8988T (cell line): ENCODE measurements at regions not wholly inside any gene's neighbourhood (a gene's known extent, or its start where the extent isn't known, plus 50 kb on each side); places are given as distances from the start of the nearest gene placed in this dataset.
"Not testable (repeated sequence)": the region's sequence is repeated elsewhere in the genome, so short reads cannot be mapped to it uniquely, and the experiment has no call there.

Experiments
- DNase-seq: peaks from one replicate; pipeline ENCODE4 v3.0.0; 2011

DNA sequence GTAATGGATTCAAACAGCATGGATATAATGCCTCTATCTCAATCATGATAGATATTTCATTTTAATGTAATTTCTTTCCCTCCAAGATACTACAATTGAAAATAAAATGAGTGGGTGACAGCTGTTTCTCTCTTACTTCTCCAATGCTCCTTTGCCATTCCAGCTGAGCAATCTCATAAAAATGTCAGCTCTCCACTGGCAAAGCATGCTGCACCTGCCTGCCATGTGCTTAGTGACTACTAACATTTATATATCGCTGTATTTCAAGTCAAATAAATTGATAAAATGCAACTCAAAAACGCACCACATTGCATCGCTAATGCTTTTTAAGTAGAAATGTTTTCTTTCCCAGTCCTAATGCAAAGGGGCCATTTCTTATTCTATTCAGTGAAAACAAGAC lies 1093.9 kb downstream of the CBLN2 start:
- DNase-seq: no peak

DNA sequence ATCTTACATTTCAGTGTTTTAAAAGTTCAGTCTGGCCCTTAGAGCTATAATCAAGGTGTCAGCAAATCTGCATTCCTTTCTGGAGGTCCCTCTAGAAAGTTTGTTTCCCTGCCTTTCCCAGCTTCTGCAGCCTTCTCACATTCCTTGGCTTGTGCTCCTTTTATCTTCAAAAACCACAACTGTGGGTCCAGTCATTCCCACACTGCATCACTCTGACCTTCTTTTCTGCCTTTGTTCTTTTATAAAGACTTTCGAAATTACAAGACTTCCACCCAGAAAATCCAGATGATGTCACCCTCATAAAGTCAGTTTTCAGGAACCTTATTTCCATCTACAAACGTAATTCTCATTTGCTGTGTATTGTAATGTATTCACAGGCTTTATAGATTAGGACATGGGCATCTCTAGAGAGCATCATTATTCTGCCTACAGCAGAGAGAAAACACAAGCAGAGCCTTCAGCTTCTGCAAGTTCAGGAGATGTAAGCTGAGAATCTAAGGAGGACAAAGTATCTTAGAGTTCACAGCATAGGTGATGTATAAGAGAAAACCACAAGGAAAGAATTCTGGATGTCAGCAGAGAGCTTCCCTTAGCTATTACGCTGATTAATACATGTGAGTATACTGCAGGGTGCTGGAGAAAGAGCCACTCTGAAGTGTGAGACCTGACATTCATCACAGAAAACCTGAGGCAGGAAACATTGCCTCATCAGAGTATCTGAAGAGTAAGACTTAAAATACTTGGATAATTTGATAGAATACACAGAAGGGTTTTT lies 1100.2 kb downstream of the CBLN2 start:
- DNase-seq: no peak

DNA sequence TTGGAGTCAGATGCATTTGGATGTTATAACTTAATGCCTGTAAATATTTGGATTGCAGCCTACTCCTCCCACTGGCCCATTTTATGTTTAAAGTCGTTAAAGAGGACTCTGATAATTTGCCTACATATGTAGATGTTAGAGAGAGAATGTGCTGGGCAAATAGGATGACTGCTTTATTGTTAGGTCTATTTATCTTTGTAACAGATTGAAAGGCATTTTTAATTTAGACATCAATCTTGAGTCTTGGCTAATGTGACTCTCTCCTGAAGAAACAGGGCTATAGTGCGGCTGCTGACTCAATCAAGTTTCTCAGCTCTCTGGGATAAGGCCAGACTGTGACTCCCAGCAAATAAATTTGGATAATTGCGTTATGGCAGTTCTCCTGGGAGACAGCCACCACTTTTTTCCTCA lies 1101.4 kb downstream of the CBLN2 start:
- no peak for DNase-seq

DNA sequence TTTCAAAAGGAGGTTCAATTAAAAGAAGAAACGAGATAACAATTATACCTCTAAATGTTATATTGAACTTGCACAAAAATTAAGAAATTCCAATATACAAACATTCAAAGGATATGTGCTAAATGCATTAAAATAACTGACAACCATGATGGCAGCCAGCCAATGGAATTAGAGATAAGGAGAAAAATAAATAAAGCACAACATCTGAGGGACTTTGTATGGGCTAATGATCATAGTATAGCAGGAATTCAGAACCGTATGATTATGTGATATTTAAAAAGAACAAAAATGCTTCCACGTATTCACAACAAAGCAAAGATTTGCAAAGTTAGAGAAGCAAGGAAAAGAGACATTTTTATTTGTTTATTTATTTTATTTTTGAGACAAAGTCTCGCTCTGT lies 1103.0 kb downstream of the CBLN2 start:
- DNase-seq: no peak

DNA sequence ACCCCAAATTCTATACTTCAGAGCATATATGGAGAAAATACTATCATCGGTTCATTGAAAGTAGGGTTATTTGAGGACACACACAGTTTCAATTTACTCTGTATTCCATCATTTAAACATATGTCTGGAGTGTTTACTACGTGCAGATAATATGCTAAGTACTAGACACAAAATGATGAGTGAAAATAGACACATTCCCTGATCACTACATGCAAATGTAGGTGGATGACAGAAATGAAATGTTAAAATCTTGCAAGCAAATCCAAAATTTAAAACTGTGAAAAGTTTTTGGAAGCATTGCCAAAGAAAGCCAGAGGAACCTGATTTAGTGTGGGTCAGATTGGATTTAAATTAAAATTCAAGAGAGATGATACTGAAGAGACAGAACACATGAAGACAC lies 1106.6 kb downstream of the CBLN2 start:
- no peak for DNase-seq

DNA sequence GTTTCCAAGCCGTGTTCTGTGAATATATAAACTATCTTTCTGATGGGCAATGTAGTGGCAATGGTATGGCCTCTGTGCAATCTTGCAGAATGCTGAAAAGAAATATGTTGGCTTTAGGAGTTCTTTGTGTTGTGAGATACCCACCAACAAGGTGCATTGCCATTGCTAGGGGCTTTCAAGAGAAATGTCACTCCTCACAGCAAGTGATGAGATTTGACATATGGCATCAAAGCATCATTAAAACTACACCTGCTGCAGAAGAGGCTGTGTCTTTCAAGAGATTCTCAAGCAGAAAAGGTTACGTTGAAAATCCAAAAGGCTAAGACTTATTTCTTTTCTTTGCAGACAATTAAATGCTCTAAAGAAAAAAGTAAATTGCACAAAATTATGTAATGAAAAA lies 1110.8 kb downstream of the CBLN2 start:
- no peak for DNase-seq

DNA sequence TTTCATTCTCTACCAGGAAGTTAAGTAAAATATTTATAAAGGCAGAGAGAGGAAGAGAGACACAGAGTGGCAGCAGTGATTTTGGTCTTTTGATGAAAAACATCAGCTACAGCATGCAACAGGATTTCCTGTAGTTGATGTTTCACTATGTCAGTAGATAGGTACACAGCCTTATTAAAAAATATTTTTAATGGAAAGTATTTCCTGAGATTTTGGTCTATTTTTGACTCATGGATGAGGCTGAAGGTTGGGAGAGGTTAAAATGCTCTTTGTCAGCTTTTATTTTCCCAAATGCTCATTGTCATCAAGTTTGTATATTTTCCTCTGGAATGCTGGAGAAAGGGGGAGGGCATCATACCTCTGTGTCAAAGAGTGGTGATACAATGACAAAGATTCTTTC lies 1112.5 kb downstream of the CBLN2 start:
- no peak for DNase-seq

DNA sequence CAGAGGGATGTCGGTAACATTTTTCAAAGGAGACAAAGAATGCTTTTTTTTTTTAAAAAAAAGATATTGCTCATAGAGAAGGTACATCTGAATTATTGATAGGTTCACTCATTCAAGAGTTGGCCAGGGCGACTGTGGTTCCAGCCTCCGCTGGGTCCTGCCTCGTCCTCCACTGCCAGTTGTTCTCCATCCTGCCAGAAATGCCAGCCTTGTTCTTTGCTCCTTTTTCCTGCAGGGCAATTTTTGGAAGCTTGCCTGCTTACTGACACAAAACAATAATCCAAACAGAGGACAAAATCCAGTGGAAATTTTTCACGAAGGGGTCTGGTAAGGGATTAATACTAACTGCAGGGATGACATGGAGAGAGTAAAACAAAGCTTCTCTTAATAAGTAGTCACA lies 1113.0 kb downstream of the CBLN2 start:
- no peak for DNase-seq

DNA sequence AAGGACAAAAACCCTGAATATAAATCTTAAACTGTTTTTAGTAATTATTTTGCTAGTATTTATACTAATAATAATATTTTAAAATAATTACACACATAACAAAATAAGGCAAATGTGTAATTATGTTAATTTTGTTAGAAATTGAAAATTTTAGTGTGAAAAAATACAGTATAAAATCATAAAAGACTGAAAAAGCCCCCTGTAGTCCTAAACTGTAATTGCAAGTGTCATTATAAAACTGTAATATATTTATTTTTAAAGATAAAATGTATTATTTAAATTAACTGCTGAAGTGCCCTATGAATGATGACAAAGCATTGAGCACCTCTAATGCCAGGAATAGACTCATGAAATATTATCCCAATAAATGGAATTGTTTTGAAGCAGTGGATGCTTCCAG lies 1117.7 kb downstream of the CBLN2 start:
- DNase-seq: no peak

DNA sequence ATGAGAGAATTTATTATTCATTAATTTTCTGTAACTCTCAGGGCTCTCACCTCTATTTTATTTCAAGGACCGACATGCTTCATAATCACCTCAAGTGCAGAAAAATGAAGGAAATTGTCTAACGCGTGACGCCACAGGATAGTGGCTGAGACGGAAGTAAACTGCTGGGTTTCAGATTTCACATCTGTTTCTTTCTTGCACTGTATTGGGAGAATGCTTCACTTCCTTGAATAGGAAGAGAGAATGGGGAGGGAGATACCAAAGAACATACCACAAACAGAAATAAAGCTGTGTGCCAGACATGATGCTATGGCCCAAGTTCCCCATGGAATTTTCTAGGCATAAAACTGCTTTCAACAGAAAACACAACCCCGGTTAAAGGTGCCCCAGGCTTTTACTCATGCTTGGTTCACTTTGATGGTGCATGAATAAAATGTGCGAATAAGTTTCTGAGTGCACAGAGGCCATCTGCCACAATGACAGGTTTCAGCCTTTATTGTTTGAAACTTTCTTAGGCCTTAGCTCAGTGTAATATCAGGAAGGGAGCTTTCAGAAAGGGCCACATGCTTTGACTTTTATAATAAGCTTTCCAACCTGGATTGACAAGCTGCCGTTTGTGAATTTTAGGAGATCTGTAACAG lies 1116.4 kb downstream of the SOCS6 start:
- no peak for DNase-seq

DNA sequence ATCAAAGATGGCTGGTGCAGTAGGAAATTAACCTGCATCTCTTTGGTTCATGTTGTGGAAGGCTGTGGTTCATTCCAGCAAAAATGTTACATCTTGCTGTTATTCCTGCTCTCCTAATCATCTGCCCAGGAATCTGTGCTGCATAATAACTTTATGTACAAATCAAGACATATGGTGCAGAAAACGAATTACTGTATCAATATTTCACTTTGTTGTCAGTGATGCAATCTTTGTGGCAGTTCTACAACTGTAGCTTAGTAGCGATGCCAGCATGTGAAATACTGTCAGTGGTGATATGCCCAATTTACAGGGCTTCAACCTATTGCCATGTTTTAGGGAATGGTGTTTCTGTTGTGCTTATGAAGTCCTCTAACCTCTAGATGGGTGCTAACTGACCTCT lies 1114.7 kb downstream of the SOCS6 start:
- no peak for DNase-seq

DNA sequence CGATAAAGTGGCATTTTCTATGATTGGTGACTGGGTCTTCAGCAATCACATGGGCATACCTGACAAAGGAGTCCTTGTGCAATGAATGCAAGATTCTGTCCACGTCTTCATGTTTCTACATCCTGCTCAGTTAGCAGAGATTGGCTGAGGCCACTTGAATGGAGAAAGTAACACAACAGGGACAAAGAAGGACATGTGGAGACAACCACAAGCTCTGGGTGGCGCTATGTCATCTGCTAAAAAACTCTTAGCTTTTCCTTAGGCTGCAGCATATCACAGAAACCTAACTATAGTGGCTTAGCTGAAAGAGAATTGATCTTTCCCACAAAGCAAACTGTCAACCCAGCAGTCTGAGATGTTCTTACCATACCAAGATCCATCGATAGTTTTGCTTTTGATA lies 1109.7 kb downstream of the SOCS6 start:
- DNase-seq: no peak

DNA sequence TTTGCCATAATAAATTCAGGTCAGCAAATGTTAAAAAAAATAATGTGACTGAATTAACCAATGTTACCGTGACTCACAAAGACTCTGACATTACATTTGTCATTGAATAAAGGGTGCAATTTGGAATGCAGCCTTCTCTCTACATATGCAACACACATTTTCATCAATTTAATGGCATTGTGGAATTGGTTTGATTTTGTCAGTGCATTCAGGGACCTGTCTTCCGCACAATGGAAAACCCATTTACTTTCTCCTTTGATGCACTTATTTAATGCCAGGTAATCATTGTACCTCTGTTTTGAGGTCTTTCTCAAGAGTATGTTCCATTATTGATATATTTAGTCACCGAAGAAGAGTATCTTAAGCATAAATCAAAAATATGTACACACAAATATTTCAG lies 1099.3 kb downstream of the SOCS6 start:
- DNase-seq: no peak

DNA sequence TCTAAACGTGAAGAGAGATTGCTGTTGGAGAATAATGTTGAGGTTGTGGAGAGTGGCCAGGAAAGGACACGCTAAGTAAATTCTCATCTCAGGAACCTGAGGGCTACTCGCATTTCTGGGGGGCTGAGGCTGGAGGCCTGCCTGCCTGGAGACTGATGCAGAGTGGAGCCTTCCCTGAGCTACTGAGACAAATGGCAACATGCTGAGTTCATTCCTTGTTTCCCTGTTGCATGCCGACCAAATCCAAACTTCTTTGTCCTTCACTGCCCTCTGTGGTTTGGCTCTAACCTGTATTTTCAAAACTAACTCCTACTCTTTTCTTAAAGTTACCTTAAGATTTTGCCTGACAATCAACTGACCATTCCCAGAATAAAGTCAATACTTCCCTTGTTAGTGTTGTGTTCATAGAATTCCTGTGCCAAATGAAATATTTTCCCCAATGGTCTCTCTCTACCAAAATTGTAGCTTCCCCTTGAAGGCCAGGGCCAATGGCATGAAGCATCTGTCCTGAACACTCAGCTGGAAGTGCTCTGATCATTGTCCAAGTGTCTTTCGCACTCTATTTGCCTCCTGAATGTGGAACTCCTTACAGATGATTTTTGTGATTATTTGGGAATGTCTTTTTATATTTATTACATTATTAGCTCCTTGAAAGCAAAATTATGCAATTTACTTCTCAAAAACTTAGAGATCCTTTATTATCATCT lies 1085.6 kb downstream of the SOCS6 start:
- DNase-seq: no peak

DNA sequence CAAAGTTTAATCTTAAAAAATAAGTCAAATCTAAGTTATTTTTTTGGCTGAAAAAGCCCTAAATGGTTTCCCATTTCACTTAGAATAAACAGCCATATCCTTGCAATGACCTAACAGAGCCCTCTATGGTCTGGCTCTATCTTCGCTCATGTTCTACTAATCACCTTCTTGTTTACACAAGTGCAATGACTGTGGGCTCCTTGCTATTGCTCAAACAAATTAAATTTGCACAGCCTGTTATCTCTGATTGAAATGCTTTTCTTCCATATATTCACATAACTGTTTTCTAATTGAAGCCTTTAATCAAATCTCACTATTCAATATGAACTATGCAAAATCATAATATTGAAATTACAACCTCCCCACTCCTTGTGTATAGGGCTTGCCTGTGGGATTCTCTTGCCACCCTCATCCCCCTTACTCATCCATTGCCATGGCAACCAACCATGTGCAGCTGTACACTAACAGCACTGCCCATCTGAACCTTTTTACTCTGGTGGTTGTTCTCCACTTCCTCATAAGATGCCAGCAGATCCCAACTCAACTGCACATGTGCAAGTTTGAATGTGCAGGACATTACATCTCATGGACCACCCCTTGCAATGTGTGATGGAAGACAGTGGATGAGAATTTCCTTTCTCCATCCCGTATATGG lies 1083.2 kb downstream of the SOCS6 start:
- DNase-seq: no peak

DNA sequence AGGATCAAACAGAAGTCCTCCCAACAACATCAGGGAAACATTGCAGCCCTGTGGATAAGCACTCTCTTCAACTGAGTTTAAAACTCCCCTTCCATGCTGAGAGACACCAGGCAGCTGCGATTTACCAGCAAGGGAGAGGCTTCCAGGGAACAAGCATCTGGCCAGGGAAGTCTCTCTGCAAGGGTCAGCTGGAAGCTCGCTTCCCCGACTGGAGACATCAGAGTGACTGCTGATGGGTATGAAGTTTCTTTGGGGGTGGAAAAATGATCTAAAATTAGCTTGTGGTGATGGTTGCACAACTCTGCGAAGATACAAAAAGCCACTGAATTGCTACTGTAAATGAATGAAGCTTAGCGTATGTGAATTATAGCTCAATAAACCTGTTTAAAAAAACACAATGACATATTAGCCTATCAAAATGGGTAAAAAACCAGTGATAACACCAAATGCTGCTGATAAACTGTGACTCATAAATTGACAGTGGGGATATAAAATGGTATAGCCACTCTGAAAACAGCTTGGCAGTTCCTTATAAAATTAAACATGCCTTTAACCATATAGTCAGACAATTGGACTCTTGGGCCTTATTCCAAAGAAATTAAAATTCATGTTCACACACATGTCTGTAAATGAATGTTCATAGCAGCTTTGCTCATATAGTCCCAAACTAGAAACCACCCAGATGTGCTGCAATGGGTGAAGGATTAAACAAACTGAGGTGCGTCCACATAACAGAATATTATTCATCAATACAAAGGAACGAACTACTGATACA lies 1082.0 kb downstream of the SOCS6 start:
- no peak for DNase-seq

DNA sequence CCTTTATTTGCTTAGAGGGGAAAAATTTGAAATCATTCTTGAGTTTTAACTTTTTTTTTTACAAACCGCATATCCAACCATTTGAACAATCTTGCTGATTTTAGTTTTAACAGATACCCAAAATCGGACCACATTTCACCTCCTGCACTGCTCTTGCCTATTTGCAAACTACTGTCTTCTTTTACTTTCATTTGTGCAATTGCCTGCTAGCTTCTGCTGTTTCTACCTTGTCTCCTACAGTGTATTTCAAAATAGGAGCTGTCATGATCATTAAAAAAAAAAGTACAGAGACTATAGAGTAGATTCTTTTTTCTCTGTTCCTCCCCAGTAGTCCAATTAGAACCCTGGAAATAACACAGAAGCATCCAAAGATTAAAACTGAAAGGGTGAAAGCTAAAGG lies 1081.2 kb downstream of the SOCS6 start:
- no peak for DNase-seq

DNA sequence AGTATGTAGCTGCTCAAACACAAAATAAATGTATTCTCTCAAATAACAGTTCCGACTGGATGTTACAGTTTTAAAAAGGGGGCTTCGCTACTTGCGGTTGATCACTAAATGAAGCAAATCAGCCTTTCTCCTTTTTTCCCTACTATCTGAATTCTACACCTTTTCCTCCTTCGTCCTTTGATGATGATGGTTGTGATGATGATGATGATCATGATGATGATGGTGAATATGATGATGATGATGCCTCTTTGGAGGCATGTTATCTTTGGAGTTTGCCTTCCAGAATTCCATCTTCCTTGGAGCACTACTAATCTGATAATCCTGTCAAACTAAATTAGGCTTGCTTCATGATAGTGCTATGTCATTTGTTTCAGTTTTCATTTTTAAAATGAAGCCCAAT lies 1073.3 kb downstream of the SOCS6 start:
- DNase-seq: no peak

DNA sequence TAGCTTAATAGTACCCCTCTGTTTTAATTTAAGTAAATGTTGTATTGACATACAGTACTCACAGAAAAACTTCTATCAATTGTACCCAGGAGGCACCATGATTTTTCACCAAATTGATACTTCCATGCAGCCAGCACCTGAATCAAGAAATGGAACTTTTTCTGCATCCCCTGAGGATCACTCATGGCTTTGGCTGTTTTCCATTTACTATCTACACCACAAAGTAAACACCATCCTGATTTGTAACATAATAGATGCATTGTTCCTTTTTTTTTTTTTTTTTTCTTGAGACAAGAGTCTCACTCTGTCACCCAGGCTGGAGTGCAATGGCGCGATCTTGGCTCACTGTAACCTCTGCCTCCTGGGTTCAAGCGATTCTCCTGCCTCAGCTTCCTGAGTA lies 1066.8 kb downstream of the SOCS6 start:
- not testable (repeated sequence) for DNase-seq

DNA sequence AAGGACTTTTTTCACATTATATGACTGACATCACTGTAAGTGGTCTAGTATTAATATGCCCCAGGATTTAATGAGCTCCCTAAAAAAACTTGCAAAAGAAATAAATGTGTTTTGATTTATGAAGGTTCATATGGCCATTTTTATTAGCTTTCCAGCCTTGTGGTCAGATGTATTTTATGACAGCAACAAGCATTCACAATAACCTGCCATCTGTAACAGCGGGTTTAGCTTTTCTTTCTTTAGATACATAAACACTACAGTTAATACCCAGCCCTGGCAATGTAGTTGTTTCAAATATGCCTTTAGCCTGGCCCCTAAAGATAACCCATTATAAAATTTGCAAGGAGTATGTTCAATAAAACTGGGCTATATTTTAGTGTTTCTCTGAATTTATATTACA lies 1063.8 kb downstream of the SOCS6 start:
- no peak for DNase-seq

DNA sequence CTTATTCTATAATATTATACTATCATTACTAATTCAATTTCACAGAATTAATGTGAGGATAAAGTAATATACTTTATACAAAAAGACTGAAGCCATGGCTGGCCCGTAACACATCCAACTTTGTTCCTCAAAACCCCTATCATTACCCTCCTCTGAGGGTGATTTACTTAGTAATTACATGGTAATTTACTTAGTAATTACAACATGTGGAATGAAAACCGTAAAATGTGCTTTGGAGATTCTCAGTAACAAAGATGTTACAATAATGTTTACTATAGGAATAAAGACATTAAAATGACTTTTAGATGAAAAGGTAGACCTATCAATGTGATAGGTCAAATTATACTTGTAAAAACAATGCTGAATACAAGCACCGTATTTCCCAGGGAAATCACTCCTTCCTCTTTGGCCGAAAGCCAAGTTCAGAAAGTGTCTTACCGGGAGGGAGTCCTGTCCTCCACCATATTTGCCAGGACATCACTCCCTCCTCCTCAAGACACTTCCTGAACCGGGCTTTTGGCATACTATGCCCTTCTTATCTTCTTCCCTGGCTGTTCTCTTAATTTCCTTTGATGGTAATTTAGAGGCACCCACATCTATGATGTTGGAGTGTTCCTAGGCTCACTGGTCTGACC lies 1047.8 kb downstream of the SOCS6 start:
- no peak for DNase-seq

DNA sequence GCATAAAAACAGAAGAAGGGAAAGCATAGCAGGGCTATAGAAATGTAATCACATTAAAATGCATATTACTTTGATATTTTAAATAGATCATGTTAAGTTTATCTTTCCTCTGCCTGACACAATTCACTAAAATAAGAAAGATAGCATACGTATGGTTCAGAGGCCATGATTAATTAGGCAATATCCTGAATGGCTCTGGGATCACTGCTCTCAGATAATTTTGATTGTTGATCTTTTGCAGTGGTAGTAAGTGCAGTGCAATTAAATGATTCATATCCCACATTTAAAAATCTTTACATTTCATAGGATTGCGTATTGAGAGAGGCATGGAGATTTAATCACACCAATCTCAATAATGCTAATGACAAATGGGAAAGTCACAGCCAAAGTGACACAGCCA lies 1040.7 kb downstream of the SOCS6 start:
- DNase-seq: no peak
